ENCODE measurements at regions not wholly inside any gene's neighbourhood (a gene's known extent, or its start where the extent isn't known, plus 50 kb on each side); places are given as distances from the start of the nearest gene placed in this dataset.

- Histone ChIP-seq H3K4me1 (peaks cover 0 to 43% (median 0%) of the 10 kb centered on the region in 3 donors), H3K27ac (no peak overlapping the region), H3K36me3 (peaks cover 0 to 41% of the 10 kb centered on the region in 2 donors), H3K4me3 (no peak overlapping the region), H3K9me3 (no peaks in the 10 kb centered on the region), H3K27me3 (no peaks in the 10 kb centered on the region)
- 81 to 84% methylated on average over 9 to 11 of the region's 21 CpGs for WGBS, 2 donors (ENCODE audit: low coverage in 1 of 2)
- no peak for TF ChIP-seq EP300 (IDR thresholded peaks at IDR 0.05)
- no peak for TF ChIP-seq POLR2A (IDR thresholded peaks at IDR 0.05)
- TF ChIP-seq CTCF (IDR thresholded peaks at IDR 0.05), result no peak
- no peak for TF ChIP-seq POLR2AphosphoS5 (IDR thresholded peaks at IDR 0.05)
- ATAC-seq, result no peak
These were observed 49.7 kb downstream of the CYRIA start for GRCh38 chr2:16615687-16616615.

GRCh38 chr2:16615246-16615645 lies 50.4 kb downstream of the CYRIA start:
- no peaks in the 10 kb centered on the region for H3K27me3 ChIP-seq
- no peak overlapping the region for H3K4me3 ChIP-seq
- no peak overlapping the region for H3K27ac ChIP-seq
- 88 to 94% methylated on average over 3 of the region's 3 CpGs for WGBS, 2 donors (ENCODE audit: low coverage in 1 of 2)
- TF ChIP-seq CTCF (IDR thresholded peaks at IDR 0.05) (no peak), EP300 (IDR thresholded peaks at IDR 0.05) (no peak), POLR2A (IDR thresholded peaks at IDR 0.05) (no peak), POLR2AphosphoS5 (IDR thresholded peaks at IDR 0.05) (no peak)
- peaks cover 0 to 34% of the 10 kb centered on the region in 2 donors for H3K36me3 ChIP-seq
- no peaks in the 10 kb centered on the region for H3K9me3 ChIP-seq
- H3K4me1 ChIP-seq, result peaks cover 0 to 43% (median 0%) of the 10 kb centered on the region in 3 donors
- ATAC-seq, result no peak

- Histone ChIP-seq H3K36me3 (peaks cover 0 to 26% of the 10 kb centered on the region in 2 donors), H3K27ac (no peak overlapping the region), H3K4me3 (no peak overlapping the region), H3K9me3 (no peaks in the 10 kb centered on the region), H3K4me1 (peaks cover 0 to 46% (median 0%) of the 10 kb centered on the region in 3 donors), H3K27me3 (no peaks in the 10 kb centered on the region)
- WGBS, 2 donors (ENCODE audit: low coverage in 1 of 2), result 61 to 65% methylated on average over 7 to 8 of the region's 10 CpGs
- ATAC-seq, result no peak
- TF ChIP-seq EP300 (IDR thresholded peaks at IDR 0.05), result no peak
- TF ChIP-seq CTCF (IDR thresholded peaks at IDR 0.05), result no peak
These were observed 51.2 kb downstream of the CYRIA start for GRCh38 chr2:16614314-16614860.

GRCh38 chr2:16613539-16614011 lies 52.1 kb downstream of the CYRIA start:
- H3K27ac ChIP-seq, result no peak overlapping the region
- no peaks in the 10 kb centered on the region for H3K9me3 ChIP-seq
- H3K36me3 ChIP-seq, result peaks cover 0 to 17% of the 10 kb centered on the region in 2 donors
- no peaks in the 10 kb centered on the region for H3K27me3 ChIP-seq
- no peak overlapping the region for H3K4me3 ChIP-seq
- peaks cover 0 to 54% (median 0%) of the 10 kb centered on the region in 3 donors for H3K4me1 ChIP-seq
- WGBS, 2 donors (ENCODE audit: low coverage in 1 of 2), result 21 to 22% methylated on average over 6 of the region's 6 CpGs
- ATAC-seq, result peak; percentile 25
- TF ChIP-seq POLR2A (IDR thresholded peaks at IDR 0.05) (no peak), CTCF (IDR thresholded peaks at IDR 0.05) (peak; percentile 18 to 55 (median 47)), EP300 (IDR thresholded peaks at IDR 0.05) (no peak), POLR2AphosphoS5 (IDR thresholded peaks at IDR 0.05) (no peak)

All from gastroesophageal sphincter (tissue), 4 donors.